H1 (cell line): ENCODE measurements at regions not wholly inside any gene's neighbourhood (a gene's known extent, or its start where the extent isn't known, plus 50 kb on each side); places are given as distances from the start of the nearest gene placed in this dataset.

Experiments
- CTCF ChIP-seq, 3 experiments: IDR thresholded peaks; 1 replicate in 2 of 3; 2 replicates in 1 of 3; pipeline versions ENCODE4 v1.5.1 to v1.6.1; 2011; ENCODE audit warnings: low read length in 3 of 3, mild to moderate bottlenecking in 3 of 3, inconsistent platforms in 2 of 3, low read depth in 1 of 3, moderate library complexity in 1 of 3; ENCODE audit not compliant: insufficient read depth in 1 of 3; ENCODE audit errors: control extremely low read depth in 1 of 3

DNA sequence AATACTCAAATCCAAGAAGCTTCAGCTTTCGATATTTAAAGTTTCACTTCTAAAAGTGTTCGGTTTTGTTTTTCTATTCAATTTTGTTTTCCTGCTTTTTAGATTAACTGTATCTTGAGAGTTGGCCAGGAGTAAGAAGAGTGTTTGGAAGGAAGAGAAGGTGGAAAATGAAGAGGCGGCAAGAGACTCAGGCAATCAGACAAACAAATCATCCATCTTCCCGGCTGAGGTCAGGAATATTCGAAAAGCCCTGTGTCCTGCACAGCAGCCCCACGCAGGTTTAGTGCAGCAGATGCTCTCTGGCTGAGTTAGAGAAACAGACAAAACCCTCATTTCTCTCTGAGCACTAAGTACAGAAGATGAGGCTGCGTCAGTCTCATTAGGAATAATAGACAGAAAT lies 330.3 kb upstream of the NOCT start (continued):
- no peak for TF ChIP-seq CTCF (IDR thresholded peaks at IDR 0.05; ENCODE audit: control extremely low read depth in 1 of 3, insufficient read depth in 1 of 3, low read depth in 1 of 3, low read length in 3 of 3)
